HG02623 (cell line): ENCODE measurements at regions not wholly inside any gene's neighbourhood (a gene's known extent, or its start where the extent isn't known, plus 50 kb on each side); places are given as distances from the start of the nearest gene placed in this dataset.
"Not testable (repeated sequence)": the region's sequence is repeated elsewhere in the genome, so short reads cannot be mapped to it uniquely, and the experiment has no call there.

ENCODE experiments used
- ATAC-seq: cut with Tn5 transposase; IDR thresholded peaks from one replicate; pipeline ENCODE4 v1.9.1; 2021; ENCODE audit warnings: moderate library complexity; ENCODE audit not compliant: unreplicated experiment

- ATAC-seq, result no peak
These were observed 173.6 kb downstream of the NUFIP1 start for GRCh38 chr13:44815623-44816022.

GRCh38 chr13:44814836-44815235 is 174.4 kb downstream of the NUFIP1 start:
- no peak for ATAC-seq

GRCh38 chr13:44814161-44814560 is 175.1 kb downstream of the NUFIP1 start:
- ATAC-seq, result no peak

- no peak for ATAC-seq
These were observed 176.5 kb downstream of the NUFIP1 start for GRCh38 chr13:44812818-44813217.

GRCh38 chr13:44810061-44810840 is 179.0 kb downstream of the NUFIP1 start:
- ATAC-seq, result no peak

GRCh38 chr13:44809190-44809589 is 180.1 kb downstream of the NUFIP1 start:
- no peak for ATAC-seq

GRCh38 chr13:44808185-44808584 is 181.1 kb downstream of the NUFIP1 start:
- no peak for ATAC-seq

GRCh38 chr13:44807449-44808034 is 181.7 kb downstream of the NUFIP1 start:
- ATAC-seq, result no peak

- ATAC-seq, result no peak
These were observed 182.4 kb downstream of the NUFIP1 start for GRCh38 chr13:44806826-44807225.

GRCh38 chr13:44805585-44805984 is 183.7 kb downstream of the NUFIP1 start:
- no peak for ATAC-seq

GRCh38 chr13:44803390-44803789 is 185.9 kb downstream of the NUFIP1 start:
- no peak for ATAC-seq

- no peak for ATAC-seq
These were observed 186.8 kb downstream of the NUFIP1 start for GRCh38 chr13:44802491-44802890.

GRCh38 chr13:44801990-44802389 is 187.3 kb downstream of the NUFIP1 start:
- no peak for ATAC-seq

- ATAC-seq, result no peak
These were observed 188.6 kb downstream of the NUFIP1 start for GRCh38 chr13:44800626-44801025.

- ATAC-seq, result no peak
These were observed 191.6 kb downstream of the NUFIP1 start for GRCh38 chr13:44797685-44798084.

- no peak for ATAC-seq
These were observed 192.4 kb downstream of the NUFIP1 start for GRCh38 chr13:44796597-44797490.

- ATAC-seq, result not testable (repeated sequence)
These were observed 193.2 kb downstream of the NUFIP1 start for GRCh38 chr13:44796039-44796438.

- ATAC-seq, result no peak
These were observed 194.1 kb downstream of the NUFIP1 start for GRCh38 chr13:44795176-44795575.

GRCh38 chr13:44792096-44792495 is 197.2 kb downstream of the NUFIP1 start:
- no peak for ATAC-seq

GRCh38 chr13:44790289-44790688 is 199.0 kb downstream of the NUFIP1 start:
- ATAC-seq, result no peak

- no peak for ATAC-seq
These were observed 201.7 kb downstream of the NUFIP1 start for GRCh38 chr13:44787617-44788016.

- ATAC-seq, result no peak
These were observed 202.5 kb downstream of the NUFIP1 start for GRCh38 chr13:44786756-44787155.
